ENCODE measurements at regions not wholly inside any gene's neighbourhood (a gene's known extent, or its start where the extent isn't known, plus 50 kb on each side); places are given as distances from the start of the nearest gene placed in this dataset.
"Not testable (repeated sequence)": the region's sequence is repeated elsewhere in the genome, so short reads cannot be mapped to it uniquely, and the experiment has no call there.

- in situ Hi-C loops (cut with HindIII; ENCODE audit: extremely low pct_ligation_motif_present, low pct_unique_long_range_greater_than_20kb) (no loop called here), intact Hi-C loops (cut with micrococcal nuclease; ENCODE audit: unreplicated experiment) (no loop called here)
- Histone ChIP-seq H3K4me2 (ENCODE audit: low read depth, low read length) (no peak overlapping the region), H3K4me3 (replicated peaks in 1 of 3; ENCODE audit: insufficient read depth in 1 of 3, low read depth in 2 of 3, low read length in 3 of 3) (no peak overlapping the region), H2AFZ (ENCODE audit: low read length) (no peak overlapping the region), H3K4me1 (ENCODE audit: insufficient read depth, low read length) (no peaks in the 10 kb centered on the region), H3K9ac (ENCODE audit: insufficient read depth, low read depth, low read length) (no peak overlapping the region), H3K79me2 (ENCODE audit: insufficient read depth, low read length) (no peaks in the 10 kb centered on the region), H3K36me3 (replicated peaks in 1 of 2; ENCODE audit: control insufficient read depth in 1 of 2, insufficient read depth in 2 of 2, low read length in 2 of 2) (no peaks in the 10 kb centered on the region), H3K27ac (ENCODE audit: extremely low read length, insufficient read depth, low read length) (no peak overlapping the region), H4K20me1 (ENCODE audit: insufficient read depth, low read length) (no peaks in the 10 kb centered on the region), H3K9me3 (ENCODE audit: low read length) (no peaks in the 10 kb centered on the region), H3K27me3 (ENCODE audit: control insufficient read depth in 1 of 2, insufficient read depth in 2 of 2, low read length in 2 of 2) (no peaks in the 10 kb centered on the region; a peak in 1 of 5 replicates)
- TF ChIP-seq SMAD1 (CRISPR knock-in tag; IDR thresholded peaks at IDR 0.05; ENCODE audit: borderline replicate concordance, low read depth) = no peak
- no peak for TF ChIP-seq RXRA (CRISPR knock-in tag; IDR thresholded peaks at IDR 0.05)
- TF ChIP-seq, protein P1, sequence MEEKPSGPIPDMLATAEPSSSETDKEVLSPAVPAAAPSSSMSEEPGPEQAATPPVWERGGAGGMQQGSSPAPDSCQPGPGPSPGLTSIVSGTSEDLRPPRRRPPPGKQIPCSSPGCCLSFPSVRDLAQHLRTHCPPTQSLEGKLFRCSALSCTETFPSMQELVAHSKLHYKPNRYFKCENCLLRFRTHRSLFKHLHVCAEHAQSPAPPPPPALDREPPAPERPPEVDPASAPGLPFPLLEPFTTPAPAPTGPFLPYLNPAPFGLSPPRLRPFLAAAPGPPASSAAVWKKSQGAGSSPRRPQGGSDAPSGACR (CRISPR knock-in tag; IDR thresholded peaks at IDR 0.05) = no peak
- TF ChIP-seq, protein P2, sequence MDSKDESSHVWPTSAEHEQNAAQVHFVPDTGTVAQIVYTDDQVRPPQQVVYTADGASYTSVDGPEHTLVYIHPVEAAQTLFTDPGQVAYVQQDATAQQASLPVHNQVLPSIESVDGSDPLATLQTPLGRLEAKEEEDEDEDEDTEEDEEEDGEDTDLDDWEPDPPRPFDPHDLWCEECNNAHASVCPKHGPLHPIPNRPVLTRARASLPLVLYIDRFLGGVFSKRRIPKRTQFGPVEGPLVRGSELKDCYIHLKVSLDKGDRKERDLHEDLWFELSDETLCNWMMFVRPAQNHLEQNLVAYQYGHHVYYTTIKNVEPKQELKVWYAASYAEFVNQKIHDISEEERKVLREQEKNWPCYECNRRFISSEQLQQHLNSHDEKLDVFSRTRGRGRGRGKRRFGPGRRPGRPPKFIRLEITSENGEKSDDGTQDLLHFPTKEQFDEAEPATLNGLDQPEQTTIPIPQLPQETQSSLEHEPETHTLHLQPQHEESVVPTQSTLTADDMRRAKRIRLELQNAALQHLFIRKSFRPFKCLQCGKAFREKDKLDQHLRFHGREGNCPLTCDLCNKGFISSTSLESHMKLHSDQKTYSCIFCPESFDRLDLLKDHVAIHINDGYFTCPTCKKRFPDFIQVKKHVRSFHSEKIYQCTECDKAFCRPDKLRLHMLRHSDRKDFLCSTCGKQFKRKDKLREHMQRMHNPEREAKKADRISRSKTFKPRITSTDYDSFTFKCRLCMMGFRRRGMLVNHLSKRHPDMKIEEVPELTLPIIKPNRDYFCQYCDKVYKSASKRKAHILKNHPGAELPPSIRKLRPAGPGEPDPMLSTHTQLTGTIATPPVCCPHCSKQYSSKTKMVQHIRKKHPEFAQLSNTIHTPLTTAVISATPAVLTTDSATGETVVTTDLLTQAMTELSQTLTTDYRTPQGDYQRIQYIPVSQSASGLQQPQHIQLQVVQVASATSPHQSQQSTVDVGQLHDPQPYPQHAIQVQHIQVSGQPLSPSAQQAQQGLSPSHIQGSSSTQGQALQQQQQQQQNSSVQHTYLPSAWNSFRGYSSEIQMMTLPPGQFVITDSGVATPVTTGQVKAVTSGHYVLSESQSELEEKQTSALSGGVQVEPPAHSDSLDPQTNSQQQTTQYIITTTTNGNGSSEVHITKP (CRISPR knock-in tag; IDR thresholded peaks at IDR 0.05; ENCODE audit: low read depth) = no peak
- TF ChIP-seq FLYWCH1 (CRISPR knock-in tag; IDR thresholded peaks at IDR 0.05) = no peak
- TF ChIP-seq ZFP90 (CRISPR knock-in tag; IDR thresholded peaks at IDR 0.05; ENCODE audit: borderline replicate concordance) = no peak
- TF ChIP-seq NKX3-1 (CRISPR knock-in tag; IDR thresholded peaks at IDR 0.05) = no peak
- TF ChIP-seq, protein P3, sequence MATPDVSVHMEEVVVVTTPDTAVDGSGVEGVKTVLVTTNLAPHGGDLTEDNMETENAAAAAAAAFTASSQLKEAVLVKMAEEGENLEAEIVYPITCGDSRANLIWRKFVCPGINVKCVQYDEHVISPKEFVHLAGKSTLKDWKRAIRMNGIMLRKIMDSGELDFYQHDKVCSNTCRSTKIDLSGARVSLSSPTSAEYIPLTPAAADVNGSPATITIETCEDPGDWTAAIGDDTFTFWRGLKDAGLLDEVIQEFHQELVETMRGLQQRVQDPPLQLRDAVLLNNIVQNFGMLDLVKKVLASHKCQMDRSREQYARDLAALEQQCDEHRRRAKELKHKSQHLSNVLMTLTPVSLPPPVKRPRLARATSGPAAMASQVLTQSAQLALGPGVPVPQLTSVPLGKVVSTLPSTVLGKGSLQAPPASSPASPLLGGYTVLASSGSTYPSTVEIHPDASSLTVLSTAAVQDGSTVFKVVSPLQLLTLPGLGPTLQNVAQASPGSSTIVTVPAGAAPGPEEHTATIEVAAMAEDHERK (CRISPR knock-in tag; IDR thresholded peaks at IDR 0.05; ENCODE audit: low read depth) = no peak
- TF ChIP-seq ZNF770 (CRISPR knock-in tag; IDR thresholded peaks at IDR 0.05) = no peak
- TF ChIP-seq SMAD9 (CRISPR knock-in tag; IDR thresholded peaks at IDR 0.05) = no peak
- no peak for ATAC-seq
- POLR2A ChIA-PET = no interaction called here
- WGBS (ENCODE audit: low lambda C conversion rate) = 0% methylated on average over 4 of the region's 4 CpGs
- CTCF ChIA-PET (ENCODE audit: low intra/inter-chr PET ratio, low total read pairs) = no interaction called here
- no peak for DNase-seq (ENCODE audit: low spot score)
- FAIRE-seq = no peak
- BruUV-seq (replicated peaks) = no TSS peak
Measured at GRCh38 chr10:42707234-42707633, 68.9 kb upstream of the ZNF33B start.

GRCh38 chr10:42719339-42719738 lies 63.3 kb upstream of the BMS1 start:
- POLR2A ChIA-PET = not testable (repeated sequence)

More at GRCh38 chr10:42719339-42719738, 63.3 kb upstream of the BMS1 start:
- H3K9ac ChIP-seq (ENCODE audit: insufficient read depth, low read depth, low read length); FAIRE-seq; H3K4me1 ChIP-seq (ENCODE audit: insufficient read depth, low read length); H2AFZ ChIP-seq (ENCODE audit: low read length); intact Hi-C loops (cut with micrococcal nuclease; ENCODE audit: unreplicated experiment); H3K4me3 ChIP-seq (replicated peaks in 1 of 3; ENCODE audit: insufficient read depth in 1 of 3, low read depth in 2 of 3, low read length in 3 of 3); ATAC-seq; BruUV-seq (replicated peaks); in situ Hi-C loops (cut with HindIII; ENCODE audit: extremely low pct_ligation_motif_present, low pct_unique_long_range_greater_than_20kb); H3K4me2 ChIP-seq (ENCODE audit: low read depth, low read length); H4K20me1 ChIP-seq (ENCODE audit: insufficient read depth, low read length); H3K9me3 ChIP-seq (ENCODE audit: low read length); DNase-seq (ENCODE audit: low spot score); H3K36me3 ChIP-seq (replicated peaks in 1 of 2; ENCODE audit: control insufficient read depth in 1 of 2, insufficient read depth in 2 of 2, low read length in 2 of 2); H3K79me2 ChIP-seq (ENCODE audit: insufficient read depth, low read length); CTCF ChIA-PET (ENCODE audit: low intra/inter-chr PET ratio, low total read pairs); H3K27me3 ChIP-seq (ENCODE audit: control insufficient read depth in 1 of 2, insufficient read depth in 2 of 2, low read length in 2 of 2); H3K27ac ChIP-seq (ENCODE audit: extremely low read length, insufficient read depth, low read length): not testable (repeated sequence)
- 11% methylated on average over 5 of the region's 5 CpGs for WGBS (ENCODE audit: low lambda C conversion rate)

Measured in HepG2 (cell line).